D721Med (cell line): ENCODE measurements at regions not wholly inside any gene's neighbourhood (a gene's known extent, or its start where the extent isn't known, plus 50 kb on each side); places are given as distances from the start of the nearest gene placed in this dataset.
A peak's percentile ranks its signal among the peaks of the same experiment; 100 is the strongest.

Experiments used
- DNase-seq: peaks from one replicate; pipeline ENCODE4 v3.0.0; 2011; ENCODE audit warnings: low spot score; ENCODE audit not compliant: insufficient read length
- FAIRE-seq: peaks from 2 replicates; lab custom pipeline; 2011; peaks lifted over from hg19 to GRCh38; lab: Jason Lieb, UNC
- TF ChIP-seq, protein P1 (sequence below): IDR thresholded peaks from 2 replicates; pipeline ENCODE4 v1.5.1; 2012; ENCODE audit warnings: mild to moderate bottlenecking, control low read depth; ENCODE audit not compliant: insufficient read depth; ENCODE audit errors: missing control alignments

DNA sequence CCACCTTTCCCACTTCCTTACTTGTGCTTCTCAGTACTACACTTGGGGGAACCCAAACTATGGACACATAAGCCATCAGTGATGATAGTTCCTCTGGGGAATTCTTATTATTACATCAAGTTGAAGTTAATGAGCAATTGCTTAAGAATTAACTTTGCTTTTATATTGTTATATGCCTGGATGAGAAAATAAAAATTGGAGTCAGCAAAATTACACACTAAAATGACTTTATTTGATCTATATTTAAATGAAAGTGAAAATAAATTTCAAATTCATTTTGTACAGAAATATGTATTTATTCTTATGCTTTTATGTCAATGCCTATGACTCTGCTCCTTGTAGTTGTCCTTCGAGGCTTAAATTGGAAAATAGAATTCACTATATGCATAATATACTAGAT, 149.4 kb upstream of the KCND2 start:
- DNase-seq (no peak), FAIRE-seq (no peak)
- TF ChIP-seq, protein P1, sequence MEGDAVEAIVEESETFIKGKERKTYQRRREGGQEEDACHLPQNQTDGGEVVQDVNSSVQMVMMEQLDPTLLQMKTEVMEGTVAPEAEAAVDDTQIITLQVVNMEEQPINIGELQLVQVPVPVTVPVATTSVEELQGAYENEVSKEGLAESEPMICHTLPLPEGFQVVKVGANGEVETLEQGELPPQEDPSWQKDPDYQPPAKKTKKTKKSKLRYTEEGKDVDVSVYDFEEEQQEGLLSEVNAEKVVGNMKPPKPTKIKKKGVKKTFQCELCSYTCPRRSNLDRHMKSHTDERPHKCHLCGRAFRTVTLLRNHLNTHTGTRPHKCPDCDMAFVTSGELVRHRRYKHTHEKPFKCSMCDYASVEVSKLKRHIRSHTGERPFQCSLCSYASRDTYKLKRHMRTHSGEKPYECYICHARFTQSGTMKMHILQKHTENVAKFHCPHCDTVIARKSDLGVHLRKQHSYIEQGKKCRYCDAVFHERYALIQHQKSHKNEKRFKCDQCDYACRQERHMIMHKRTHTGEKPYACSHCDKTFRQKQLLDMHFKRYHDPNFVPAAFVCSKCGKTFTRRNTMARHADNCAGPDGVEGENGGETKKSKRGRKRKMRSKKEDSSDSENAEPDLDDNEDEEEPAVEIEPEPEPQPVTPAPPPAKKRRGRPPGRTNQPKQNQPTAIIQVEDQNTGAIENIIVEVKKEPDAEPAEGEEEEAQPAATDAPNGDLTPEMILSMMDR: no peak

- DNase-seq (no peak), FAIRE-seq (no peak)
- TF ChIP-seq, protein P1: no peak
Observed at GRCh38 chr7:120131096-120131839, 141.7 kb upstream of the KCND2 start.

DNA sequence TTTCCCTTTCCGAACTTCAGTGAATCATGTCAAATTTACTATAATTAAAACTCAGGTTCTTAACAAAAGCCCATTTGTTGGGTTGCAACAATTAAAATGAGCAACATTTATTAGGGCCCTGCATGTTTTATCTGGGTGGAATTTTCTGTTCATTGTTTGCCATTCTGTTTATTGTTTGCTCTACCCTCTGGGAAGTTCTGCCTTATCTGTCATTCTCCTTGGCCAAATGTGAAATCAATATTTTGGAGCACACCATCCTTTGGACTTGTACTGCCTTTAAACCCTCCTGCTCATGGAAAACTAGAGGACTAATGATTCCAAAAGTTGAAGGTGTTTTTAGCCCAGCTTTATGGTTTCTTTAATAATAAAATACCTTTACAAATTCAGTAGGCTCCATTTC, 134.5 kb upstream of the KCND2 start:
- FAIRE-seq (no peak), DNase-seq (no peak)
- TF ChIP-seq, protein P1: no peak

DNA sequence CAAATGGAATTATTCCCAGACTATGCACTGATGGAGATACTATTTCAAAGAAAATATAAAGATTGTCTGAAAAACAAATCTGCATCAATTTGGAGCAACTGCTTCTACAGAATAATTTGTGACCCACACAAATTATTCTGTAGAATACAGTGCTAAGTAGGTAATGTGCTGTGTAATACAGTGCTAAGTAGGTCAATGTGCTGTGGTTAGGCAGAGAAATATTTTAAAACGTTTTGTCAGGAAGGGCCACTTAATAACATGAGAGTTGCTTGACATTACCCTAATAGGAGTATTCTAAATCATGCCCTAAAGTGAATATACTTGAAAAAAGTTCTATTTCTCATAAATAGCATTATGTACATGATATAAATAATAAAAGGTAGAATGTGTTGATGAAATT, 116.5 kb upstream of the KCND2 start:
- TF ChIP-seq, protein P1: no peak
- FAIRE-seq (no peak), DNase-seq (no peak)

DNA sequence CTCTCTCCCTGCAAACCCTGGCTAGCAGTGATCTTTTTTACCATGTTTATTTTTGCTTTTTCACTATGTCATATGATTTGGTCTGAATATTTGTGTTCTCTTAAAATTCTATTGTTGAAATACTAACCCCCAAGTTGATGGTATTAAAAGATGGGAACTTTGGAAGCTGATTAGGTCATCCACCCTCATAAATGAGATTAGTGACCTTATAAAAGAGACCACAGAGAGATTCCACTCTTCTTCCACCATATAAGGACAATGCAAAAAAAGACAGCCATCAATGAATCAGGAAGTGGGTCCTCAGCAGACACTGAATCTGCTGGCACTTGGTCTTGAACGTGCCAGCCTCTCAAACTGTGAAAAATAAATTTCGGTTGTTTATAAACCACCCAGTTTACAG, 112.8 kb upstream of the KCND2 start:
- TF ChIP-seq, protein P1: no peak
- no peak for DNase-seq
- no peak for FAIRE-seq

GRCh38 chr7:120163449-120163848, 109.5 kb upstream of the KCND2 start:
- FAIRE-seq (no peak), DNase-seq (no peak)
- TF ChIP-seq, protein P1: no peak

- TF ChIP-seq, protein P1: no peak
- FAIRE-seq (peak; percentile 53), DNase-seq (no peak)
Observed at GRCh38 chr7:120165227-120165626, 107.7 kb upstream of the KCND2 start.
